Amniotic epithelial cell (primary cell): ENCODE measurements at regions not wholly inside any gene's neighbourhood (a gene's known extent, or its start where the extent isn't known, plus 50 kb on each side); places are given as distances from the start of the nearest gene placed in this dataset.

Source experiments
- DNase-seq: peaks from one replicate; pipeline ENCODE4 v3.0.0-alpha.2; 2010; ENCODE audit warnings: low read depth

DNA sequence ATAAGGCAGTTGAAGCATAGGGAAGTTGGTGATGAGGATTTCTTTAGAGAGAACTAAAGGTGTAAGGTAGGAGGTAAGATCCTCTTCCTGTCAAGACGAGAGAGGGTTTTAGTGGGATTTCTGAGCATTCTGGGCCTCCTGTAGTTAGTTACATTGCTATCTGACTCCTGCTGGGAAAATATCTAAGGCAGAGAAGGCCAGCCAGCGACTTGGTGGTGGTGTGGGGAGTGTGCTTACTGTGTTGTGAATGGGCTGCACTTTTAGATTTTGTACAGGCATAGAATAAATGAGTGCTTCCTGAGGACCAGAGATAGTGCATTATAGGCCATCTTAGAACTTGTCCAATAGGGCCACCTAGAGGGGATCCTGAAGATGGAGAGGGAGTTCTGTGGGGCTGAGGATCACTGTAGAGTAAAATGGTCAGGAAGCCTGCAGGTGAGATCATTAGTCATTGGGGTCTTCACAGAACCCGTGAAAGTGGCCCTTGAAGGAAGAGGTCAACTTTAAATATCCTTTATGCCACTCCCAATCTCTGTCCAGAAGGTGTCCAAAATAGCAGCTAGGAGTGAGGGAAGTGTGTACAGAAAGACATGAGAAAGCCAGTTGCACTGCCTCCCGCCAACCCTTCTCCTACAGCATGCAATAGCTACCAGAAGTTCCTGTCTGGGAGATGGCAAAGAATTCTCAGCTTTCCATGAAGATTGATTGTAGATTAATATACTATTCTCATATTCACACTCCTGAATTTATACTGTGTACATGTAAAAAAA is 266.6 kb downstream of the POLR1F start:
- peak; percentile 76 for DNase-seq

DNA sequence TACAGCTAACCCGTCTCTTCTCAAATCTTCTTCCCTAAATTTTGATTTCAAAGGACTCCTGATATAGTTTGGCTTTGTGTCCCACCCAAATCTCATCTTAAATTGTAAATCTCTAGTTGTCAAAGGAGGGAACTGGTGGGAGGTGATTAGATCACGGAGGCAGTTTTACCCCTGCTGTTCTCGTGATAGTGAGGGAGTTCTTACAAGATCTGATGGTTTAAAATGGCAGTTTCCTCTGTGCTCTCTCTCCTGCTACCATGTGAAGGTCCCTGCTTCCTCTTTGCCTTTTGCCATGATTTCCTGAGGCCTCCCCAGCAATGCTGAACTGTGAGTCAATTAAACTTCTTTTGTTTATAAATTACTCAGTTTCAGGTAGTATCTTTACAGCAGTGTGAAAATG is 269.3 kb downstream of the POLR1F start:
- no peak for DNase-seq

DNA sequence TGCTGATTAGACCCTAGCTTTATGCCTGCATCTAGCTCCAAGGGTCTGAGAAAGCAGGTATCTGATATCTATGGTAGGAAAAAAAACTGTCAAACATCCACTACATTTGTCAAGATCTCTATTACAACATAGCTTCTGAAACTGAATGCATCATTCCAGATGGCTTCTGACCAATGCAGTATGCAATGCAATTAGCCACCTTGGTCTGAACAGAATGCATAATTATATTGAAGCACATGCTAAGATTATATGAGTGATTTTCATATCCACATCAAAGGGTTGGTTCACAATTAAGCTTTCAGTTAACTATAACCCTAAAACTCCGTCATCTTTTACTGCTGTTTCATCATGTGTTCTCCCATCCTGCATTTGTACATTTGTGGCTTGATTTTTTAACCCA is 271.4 kb downstream of the POLR1F start:
- peak; percentile 39 for DNase-seq

DNA sequence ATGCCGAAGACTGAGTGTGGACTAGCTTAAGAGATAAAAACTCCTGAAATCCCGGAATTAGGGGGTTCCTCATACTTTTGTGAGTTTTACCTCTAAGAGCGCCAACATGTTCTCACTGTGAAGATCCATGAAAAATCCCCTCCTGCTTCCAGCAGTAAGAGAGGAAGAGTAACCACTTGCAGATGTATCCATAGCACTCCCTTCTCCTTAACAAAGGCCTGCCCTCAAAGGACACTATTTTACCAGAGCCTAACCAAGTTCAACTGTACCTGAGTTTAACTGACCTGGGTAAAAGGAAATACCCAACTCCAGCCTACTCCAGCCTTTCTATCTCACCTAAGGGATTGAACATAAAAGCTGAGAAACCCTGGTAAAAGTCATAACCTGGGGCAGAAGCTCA is 280.9 kb downstream of the POLR1F start:
- DNase-seq = no peak

DNA sequence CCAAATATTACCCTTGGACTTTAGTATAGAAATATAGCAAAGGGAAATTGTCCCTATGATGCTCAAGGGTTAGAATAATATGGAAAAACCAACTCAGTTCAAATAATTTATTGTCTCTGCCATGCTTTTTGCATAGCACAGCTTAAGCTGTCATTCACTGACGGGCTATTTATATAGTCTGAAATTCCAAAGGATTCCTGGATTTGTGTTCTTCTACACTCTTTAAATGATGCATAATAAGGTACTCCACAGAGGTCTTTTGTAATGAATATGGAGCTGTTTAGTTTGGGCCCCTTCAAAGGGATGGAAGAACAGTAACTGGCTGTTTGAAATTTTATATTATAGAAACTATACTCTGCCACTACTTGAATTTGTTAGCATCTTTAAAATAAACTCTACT is 276.6 kb upstream of the FERD3L start:
- no peak for DNase-seq

DNA sequence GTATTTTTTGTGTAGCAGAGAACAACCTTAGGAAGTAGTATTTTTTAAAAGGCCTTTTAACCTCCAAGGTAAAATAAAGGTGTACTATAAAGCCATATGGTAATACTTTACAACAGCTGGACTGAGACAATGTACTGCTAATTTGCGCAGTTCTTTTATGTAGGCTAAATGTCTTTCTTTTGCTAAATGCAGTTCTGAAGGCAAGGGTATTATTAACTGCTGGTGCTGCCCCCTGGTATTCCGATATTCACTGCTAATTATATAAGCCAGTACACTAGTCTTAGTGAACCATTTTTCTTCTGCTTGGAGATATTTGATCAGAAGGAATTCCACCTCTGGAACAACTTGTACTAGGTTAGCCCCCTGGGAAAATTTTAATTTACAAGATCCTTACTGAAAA is 272.0 kb upstream of the FERD3L start:
- DNase-seq = no peak

DNA sequence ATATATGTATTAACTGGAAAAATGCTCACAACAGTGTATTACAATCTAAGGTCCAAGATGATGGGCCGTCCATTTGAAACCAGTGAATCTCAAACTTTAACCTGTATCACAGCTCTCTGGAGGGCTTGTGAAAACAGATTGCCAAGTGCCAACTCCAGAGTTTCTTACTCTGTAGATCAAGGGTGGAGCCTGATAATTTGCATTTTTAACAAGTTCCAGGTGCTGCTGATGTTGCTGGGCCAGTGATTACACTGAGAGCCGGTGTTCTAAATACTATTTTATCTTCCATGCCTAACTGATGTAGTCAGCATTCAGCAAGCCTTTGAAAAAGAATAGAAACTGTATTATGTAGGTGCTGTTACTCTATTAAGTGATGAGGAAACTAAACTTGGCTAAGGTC is 269.9 kb upstream of the FERD3L start:
- no peak for DNase-seq

DNA sequence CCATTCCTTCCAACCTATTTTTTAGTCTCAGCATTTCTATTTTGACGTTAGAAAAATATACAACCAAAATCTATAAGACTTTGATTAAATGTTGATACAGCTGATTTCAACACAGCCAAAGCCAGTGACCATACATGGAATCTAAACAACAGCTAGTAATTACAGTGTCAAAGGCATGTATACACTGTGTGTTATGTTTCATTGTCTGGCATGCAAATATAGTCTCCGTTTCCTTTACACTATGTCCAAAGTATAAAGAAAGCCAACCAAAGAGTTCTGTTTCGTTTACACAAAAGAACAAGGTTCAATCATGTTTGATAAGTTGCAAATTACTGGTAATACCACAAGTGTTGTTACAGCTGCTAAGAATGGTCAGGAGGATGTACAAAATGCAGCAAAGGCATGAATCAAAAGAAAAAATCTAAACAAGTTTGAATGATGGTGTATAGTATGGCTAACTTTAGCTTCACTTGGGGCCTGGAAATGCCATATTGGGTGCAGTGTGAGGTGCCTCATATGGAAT is 268.3 kb upstream of the FERD3L start:
- DNase-seq = no peak

DNA sequence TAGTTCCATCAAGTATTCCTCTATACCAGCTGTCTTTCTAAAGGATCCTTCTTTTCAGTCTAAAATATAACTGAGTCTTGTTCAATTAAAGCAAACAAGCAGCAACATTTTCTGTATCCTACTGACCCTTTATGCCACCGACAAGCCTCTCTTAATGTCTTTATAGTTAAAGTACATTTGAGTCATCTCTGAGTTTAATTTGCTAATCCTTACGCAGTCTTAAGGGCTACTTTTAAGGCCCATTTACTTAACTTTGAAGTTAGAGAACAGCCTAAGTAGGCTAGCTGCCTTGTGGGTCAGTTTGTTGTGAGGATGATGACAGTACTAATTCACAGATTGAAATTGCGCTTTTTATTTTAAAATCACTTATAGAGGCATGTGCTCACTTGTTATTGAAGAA is 265.5 kb upstream of the FERD3L start:
- DNase-seq = peak; percentile 29

DNA sequence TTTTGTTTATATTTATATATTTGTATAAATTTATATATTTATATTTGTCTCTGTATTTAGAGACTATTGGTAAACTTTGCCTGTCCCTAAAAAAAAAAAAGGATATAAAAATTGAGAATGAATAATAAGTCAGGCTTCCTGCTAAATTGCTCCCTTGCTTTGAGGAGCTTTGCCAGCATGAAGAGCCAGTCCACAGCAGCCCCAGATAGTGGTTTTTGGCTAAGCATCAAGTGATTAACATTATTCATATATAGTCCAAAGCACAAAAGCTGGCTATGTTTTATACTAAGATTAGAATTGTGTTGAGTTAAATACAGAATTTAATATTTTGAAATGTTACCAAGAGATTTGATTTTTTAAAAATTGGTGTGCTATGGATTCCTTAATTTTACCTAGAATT is 264.9 kb upstream of the FERD3L start:
- peak; percentile 58 for DNase-seq

DNA sequence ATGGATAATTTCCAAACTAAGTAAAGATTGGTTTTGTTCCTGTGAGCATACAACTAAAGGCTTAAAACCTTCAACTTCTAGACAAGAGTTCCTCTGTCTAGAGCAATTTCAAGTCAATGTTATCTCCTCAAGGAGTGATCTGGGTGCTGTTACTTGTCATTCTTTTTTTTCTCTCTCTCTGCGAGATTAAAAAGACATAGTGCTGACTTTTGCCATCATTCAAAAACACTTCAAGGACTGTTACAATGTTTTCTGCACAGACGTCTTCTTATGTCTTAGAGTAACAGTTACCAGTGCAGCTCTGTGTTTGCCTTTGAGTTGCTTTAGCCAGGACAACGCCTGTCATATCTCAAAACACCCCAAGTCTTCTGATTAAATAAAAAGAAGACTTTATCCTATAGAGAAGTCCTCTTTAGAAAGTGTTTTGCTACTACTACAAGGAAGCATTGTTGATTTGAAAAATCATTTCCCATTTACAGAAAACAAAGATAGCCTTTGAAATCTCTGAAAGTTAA is 263.5 kb upstream of the FERD3L start:
- DNase-seq = peak; percentile 55

DNA sequence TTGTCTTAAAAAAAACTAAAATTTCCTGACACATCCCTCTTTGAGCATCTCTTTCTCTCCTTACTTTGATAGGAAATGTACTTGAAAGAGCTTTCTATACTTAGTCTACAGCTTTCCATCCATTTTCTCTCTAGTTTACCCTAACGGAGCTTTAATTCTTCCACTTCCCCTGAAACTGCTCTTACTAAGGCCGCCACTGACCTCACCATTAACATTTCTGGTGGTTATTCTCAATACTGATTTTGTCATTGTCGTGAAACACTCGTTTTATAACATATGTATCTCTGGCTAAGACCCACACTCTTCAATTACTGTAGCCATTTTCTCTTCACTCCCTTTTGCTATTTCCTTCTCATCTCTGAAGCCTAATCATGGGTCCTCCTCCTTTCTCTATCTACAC is 262.0 kb upstream of the FERD3L start:
- DNase-seq = no peak

DNA sequence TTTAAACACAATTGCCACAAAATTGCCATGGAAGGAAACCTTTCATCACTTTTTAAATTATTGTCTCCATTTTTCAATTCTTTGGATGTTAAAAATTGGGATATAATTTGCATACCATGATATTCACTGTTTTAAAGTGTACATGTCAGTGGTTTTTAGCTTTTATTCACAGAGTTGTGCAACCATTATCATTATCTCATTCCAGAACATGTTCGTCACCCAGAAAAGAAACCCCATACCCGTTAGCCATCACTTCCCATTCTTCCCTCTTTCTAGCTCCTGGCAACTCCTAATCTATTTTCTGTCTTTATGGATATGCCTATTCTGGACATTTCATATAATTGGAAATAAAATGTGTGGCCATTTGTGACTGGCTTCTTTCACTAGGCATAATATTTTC is 260.3 kb upstream of the FERD3L start:
- DNase-seq = peak; percentile 84

DNA sequence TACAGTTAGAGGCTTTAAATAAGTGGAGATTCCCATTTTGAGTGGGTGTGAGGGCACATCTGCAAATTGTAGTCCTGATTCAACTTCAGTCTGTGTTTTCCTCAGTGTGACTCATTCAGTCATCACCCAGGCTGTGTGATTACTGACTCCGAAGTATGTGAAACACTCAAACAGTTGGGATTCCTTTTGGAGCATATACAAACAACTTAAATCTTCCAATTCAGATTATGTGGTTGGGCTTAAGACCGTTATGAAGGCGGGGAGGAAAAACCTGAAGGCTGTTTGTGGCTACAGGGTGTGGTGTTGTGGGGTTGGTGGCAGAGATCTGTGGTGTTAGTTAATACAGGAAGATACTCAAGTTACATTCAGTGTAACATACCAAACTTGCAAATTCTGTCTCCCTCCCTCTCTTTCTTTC is 259.7 kb upstream of the FERD3L start:
- DNase-seq = peak; percentile 99

DNA sequence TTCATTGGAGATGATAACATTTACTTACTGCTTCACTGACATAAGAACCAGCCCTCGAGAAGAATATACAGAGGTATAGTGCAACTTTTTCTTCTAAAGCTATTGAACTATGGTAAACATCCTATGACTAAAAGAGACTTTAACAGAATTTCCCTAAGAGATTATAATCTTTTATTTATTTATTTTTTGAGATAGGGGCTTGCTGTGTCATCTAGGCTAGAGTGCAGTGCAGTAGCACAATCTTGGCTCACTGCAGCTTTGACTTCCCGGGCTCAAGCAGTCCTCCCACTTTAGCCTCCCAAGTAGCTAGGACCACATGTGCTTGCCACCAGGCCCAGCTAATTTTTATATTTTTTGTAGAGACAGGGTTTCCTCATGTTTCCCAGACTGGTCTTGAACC is 258.5 kb upstream of the FERD3L start:
- DNase-seq = no peak

DNA sequence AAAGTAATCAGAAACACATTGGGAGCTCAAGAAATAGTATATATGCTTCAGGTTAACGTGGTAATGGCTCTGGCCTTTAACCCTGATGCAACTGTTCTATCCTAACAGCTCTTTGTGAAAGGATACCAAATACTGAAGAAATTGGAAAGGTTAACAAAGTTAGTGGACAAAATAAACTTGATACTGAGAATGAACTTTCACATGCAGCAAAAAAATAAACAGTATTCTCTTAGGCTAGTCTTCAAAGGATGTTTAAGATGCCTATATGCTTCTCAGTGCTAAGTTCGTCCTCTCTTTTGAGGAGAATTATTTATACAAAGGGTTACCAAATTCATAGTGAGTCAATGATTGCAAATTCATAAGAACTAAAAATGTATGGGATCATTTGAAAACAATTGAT is 256.2 kb upstream of the FERD3L start:
- DNase-seq = no peak

DNA sequence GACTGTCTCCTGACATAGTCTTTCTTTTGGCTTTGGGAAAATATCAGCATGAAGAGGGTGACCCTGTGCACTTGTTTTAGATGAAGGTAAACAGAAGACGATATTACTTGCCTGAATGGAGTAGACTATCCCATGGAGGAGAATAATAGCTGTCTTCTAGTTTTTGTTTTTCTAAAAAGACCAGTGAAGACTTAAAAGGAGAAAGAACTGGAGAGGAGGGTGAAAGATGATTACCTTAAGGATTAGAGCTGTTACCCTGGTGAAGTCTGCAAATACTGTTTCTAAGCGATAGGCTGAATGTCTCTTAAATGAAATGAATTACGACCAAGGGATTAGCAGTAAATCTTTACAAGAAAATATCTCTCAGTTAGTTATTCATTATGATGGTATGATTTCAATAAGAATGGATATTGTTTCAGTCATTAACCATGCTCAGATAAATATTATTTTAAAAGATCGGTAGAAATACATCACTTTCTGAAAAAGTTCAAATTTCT is 255.6 kb upstream of the FERD3L start:
- DNase-seq = no peak

DNA sequence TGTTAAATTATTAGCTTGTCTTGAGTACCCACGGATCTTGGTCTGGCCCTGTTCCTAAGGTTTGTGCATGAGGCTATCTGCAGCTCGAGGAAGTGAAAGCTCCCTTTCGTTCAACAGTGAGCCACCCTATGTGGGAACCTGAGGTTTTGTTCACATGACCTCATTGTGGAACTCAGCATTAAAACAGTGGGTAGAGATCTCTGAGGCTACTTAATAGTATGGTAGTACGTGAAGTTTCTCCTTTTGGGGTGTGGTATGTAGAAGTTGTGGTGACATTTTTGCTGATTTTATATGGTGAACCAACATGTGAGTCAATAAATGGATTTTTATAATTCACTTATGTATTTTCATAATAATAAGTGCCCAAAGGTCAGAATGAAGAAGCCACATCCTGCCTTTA is 252.7 kb upstream of the FERD3L start:
- DNase-seq = peak; percentile 51

DNA sequence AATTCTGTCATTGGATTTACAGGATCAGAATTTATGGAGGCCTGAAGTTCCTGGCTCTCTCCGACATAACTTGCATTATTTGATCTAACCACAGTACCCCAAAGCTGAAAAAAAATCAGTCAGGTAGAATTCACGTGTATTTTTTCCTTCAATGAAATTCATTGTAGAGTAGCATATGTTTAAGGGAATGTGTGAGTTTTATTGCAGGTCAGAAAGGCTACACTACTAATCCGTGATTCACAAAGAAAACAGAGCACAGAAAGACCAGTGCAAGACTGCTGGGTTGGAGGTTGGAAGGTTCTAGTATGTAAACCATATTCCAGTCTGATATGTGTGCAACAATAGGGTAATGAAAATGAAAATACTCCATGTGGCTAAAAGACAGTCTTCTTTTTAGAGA is 247.0 kb upstream of the FERD3L start:
- peak; percentile 31 for DNase-seq

DNA sequence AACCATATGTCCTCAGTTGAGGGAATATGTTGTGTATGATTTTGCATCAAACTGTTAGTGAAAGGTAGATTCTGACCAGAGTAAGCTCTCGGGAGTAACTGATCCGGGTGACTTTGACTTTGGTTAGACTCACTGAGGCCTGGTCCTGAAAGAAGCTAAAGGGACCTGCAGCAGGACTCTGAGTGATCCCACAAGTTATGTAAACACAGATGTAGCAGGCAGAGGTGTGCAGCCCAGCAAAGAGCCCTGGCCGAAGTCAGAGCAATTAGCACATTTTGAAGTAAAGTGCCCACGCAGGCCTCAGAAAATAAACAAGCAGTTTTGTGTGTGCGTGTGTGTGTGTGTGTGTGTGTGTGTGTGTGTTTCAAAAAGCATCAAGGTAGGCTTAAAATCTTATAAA is 245.6 kb upstream of the FERD3L start:
- DNase-seq = no peak

DNA sequence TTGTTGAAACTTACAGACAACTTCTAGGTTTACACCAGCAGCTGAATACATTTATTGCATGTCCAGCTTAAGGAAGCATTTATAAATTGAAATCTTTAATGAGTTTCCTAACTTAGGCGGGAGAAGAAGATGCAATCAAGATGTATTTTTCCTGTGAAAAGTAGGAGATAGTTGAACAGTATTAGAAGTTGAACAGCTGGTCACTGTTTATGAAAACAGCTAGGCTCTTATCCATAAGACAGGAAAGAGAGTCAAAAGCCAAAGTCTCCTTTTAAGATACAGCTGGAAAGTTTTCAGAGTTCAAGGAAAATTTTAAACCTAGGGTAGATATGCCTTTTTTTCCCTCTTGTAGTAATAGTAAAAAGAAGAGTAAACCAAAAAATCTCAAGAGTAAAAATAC is 236.1 kb upstream of the FERD3L start:
- no peak for DNase-seq

DNA sequence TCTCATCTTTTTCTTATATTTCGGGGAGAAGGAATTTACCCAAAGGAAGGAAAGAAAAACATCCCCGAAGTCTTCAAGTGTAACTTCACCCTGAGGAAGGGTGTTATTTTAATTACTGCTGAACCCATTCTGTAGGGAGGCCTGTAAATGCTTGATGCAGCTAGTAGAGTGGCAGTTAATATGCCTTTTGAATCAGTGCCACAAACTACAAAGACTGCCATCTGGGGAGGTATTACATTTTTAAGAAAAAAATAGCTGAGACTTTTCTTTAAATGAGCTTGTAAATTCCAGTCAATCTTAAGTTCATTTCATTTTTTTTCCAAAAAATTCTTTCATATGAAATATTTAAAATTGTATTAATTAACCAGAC is 233.1 kb upstream of the FERD3L start:
- no peak for DNase-seq

DNA sequence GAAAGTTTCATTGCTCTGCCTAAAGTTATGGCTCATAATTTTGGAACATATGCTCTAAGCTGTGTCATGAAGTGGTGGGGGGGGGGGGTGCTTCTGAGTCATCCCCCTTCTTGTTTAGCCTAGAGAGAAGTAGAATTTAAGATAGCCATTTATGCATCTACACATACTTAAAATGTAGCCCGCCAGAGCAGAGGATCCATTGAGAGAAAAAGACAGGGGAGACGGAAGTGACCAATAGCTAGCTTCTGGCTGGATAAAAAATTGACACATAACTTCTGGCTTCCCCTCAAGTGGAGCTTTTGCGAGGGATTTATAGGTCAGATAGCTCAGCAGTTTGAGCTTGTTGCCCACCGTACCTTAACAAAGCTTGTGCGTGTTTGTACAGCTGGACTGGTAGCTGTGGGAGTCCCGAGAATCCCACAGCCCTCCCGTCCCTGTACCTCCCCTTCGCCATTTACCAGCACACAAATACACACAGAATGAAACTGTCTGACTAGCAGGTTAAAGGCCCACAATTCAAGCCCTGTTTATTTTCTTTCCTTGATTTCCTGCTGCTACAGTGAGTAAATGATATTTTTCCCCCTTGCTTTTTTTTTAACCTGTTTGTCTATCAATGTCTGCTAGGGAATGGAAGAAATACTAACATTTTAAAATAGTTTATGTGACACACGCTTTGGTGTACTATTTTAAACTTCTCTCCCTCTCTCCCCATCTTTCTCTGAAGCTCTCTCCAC is 232.6 kb upstream of the FERD3L start:
- peak; percentile 53 for DNase-seq
